ENCODE measurements at regions not wholly inside any gene's neighbourhood (a gene's known extent, or its start where the extent isn't known, plus 50 kb on each side); places are given as distances from the start of the nearest gene placed in this dataset.

DNA sequence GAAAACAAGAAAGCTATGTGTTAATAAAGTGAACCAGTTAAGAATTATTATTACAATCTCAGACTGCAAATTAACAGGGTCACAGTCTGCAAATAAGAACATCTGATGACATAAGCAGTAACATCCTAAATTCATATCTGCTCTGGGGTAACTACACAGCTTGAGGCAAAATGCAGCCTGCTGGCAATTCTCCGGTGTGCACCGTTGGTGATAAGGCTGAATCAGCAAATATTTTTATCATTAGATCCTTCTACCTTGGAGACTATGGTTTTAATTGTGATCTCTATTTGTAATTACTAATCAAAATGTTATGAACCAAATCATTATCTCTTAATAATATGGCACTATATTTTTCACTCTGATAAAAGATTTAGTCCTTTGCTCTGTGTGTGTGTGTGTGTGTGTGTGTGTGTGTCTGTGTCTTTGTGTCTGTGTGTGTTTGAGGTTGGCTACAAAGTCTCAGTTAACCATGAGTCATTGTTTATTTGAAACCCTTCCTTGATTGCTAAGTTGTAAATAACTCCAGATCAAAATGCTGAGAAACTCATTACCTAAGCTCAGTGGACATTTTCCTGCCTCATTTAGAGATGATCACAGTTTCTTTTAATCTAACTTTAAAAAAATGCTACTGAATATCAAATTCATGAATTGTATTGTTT, 442.6 kb downstream of the GXYLT1 start:
- no peaks in the 10 kb centered on the region for H3K4me1 Mint-ChIP-seq
- H3K27me3 Mint-ChIP-seq: no peaks in the 10 kb centered on the region
- no peak overlapping the region for H3K27ac Mint-ChIP-seq
- intact Hi-C loops (cut with micrococcal nuclease): no loop called here
- no peaks in the 10 kb centered on the region for H3K9me3 Mint-ChIP-seq
- TF ChIP-seq, protein P1, sequence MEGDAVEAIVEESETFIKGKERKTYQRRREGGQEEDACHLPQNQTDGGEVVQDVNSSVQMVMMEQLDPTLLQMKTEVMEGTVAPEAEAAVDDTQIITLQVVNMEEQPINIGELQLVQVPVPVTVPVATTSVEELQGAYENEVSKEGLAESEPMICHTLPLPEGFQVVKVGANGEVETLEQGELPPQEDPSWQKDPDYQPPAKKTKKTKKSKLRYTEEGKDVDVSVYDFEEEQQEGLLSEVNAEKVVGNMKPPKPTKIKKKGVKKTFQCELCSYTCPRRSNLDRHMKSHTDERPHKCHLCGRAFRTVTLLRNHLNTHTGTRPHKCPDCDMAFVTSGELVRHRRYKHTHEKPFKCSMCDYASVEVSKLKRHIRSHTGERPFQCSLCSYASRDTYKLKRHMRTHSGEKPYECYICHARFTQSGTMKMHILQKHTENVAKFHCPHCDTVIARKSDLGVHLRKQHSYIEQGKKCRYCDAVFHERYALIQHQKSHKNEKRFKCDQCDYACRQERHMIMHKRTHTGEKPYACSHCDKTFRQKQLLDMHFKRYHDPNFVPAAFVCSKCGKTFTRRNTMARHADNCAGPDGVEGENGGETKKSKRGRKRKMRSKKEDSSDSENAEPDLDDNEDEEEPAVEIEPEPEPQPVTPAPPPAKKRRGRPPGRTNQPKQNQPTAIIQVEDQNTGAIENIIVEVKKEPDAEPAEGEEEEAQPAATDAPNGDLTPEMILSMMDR (IDR thresholded peaks at IDR 0.05): no peak
- DNase-seq: no peak
- no peaks in the 10 kb centered on the region for H3K36me3 Mint-ChIP-seq (ENCODE audit: low read depth)
- ATAC-seq (ENCODE audit: low read depth): no peak
- ChIA-PET POLR2A (no interaction called here), CTCF (no interaction called here)
- H3K4me3 Mint-ChIP-seq: no peak overlapping the region

DNA sequence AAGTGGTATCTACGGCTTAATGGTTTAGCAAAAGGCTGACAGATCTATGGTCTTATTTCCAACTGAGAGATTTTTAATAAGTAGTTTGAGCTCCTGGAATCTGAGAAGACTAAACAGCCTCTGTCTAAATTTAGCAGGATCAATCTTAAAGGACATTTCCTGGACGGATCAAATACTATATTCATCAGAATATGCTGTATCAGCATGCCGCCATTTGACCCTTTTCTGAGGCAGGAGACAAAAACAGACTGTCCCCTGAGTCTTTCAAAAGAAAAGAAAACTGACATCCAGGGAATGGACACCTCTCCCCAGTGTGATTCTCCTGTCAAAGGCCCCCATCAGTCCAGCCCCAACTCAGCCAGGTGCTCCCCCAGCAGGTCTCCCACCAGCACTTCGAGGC, 443.7 kb downstream of the GXYLT1 start:
- Mint-ChIP-seq H3K9me3 (no peaks in the 10 kb centered on the region), H3K4me1 (no peaks in the 10 kb centered on the region), H3K4me3 (no peak overlapping the region), H3K36me3 (ENCODE audit: low read depth) (no peaks in the 10 kb centered on the region), H3K27ac (no peak overlapping the region), H3K27me3 (no peaks in the 10 kb centered on the region)
- ChIA-PET POLR2A (no interaction called here), CTCF (no interaction called here)
- TF ChIP-seq, protein P1 (IDR thresholded peaks at IDR 0.05): no peak
- no peak for DNase-seq
- ATAC-seq (ENCODE audit: low read depth): no peak
- intact Hi-C loops (cut with micrococcal nuclease): no loop called here

DNA sequence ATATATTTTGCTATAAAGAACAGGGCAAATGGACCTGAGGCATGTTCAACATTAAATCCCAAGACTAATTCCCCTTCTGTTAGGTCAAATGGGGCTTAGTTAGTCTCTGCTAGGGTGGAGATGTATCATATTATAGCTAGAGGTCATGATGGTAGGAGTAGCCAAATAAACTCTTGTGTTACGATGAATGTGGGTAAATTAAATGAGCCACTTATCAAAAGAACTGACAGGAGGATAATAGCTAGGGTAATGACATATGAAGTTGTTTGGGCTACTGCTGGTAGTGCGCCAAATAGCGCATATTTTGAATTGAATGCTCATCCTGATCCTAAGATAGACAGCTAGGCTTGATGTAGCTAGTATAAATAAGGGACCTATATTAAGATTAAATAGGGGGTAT, 445.0 kb downstream of the GXYLT1 start:
- Mint-ChIP-seq H3K4me3 (no peak overlapping the region), H3K27ac (no peak overlapping the region), H3K36me3 (ENCODE audit: low read depth) (no peaks in the 10 kb centered on the region), H3K4me1 (no peaks in the 10 kb centered on the region), H3K27me3 (no peaks in the 10 kb centered on the region), H3K9me3 (no peaks in the 10 kb centered on the region)
- DNase-seq (no peak), ATAC-seq (ENCODE audit: low read depth) (no peak)
- CTCF ChIA-PET: no interaction called here
- intact Hi-C loops (cut with micrococcal nuclease): no loop called here
- POLR2A ChIA-PET: no interaction called here
- TF ChIP-seq, protein P1 (IDR thresholded peaks at IDR 0.05): no peak

DNA sequence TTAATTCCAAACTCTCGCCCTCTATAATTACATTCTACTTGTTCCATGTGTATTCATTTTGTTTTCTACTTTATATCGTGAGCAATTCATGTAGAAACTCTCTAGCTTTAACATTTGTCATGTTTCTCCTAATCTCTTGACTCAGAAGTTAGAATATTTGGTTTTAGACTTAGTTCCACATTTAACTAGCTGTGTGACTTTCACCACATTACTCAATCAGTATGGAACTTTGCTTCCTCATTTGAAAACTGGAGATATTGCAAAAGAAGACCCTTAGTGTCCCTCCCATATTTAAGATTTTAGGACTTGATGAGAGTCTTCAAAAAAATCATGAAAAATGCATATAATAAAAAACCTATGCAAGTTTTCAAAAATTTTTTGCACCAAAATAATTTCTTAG, 447.5 kb downstream of the GXYLT1 start:
- no peak for ATAC-seq (ENCODE audit: low read depth)
- TF ChIP-seq, protein P1 (IDR thresholded peaks at IDR 0.05): no peak
- no peak for DNase-seq
- Mint-ChIP-seq H3K36me3 (ENCODE audit: low read depth) (no peaks in the 10 kb centered on the region), H3K4me1 (no peaks in the 10 kb centered on the region), H3K4me3 (no peak overlapping the region), H3K27me3 (no peaks in the 10 kb centered on the region), H3K9me3 (no peaks in the 10 kb centered on the region), H3K27ac (no peak overlapping the region)
- ChIA-PET POLR2A (no interaction called here), CTCF (no interaction called here)
- intact Hi-C loops (cut with micrococcal nuclease): no loop called here

DNA sequence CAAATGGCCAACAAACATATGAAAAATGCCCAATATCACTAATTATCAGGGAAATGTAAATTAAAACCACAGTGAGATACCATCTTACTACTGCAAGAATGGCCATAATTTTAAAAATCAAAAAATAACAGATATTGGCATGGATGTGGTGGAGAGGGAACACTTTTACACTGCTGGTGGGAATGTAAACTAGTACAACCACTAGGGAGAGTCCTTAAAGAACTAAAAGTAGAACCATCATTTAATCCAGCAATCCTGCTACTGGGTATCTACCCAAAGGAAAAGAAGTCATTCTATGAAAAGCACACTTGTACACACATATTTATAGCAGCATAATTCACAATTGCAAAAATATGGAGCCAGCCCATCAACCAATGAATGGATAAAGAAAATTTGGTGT, 459.7 kb downstream of the GXYLT1 start:
- CTCF ChIA-PET: no interaction called here
- H3K4me1 Mint-ChIP-seq: peaks cover 3% of the 10 kb centered on the region
- H3K27me3 Mint-ChIP-seq: no peaks in the 10 kb centered on the region
- H3K9me3 Mint-ChIP-seq: no peaks in the 10 kb centered on the region
- POLR2A ChIA-PET: no interaction called here
- intact Hi-C loops (cut with micrococcal nuclease): loop anchor here (2.0 kb wide), 1 partner anchor 648 kb away; no protein-coding TSS in a partner anchor
- no peak overlapping the region for H3K27ac Mint-ChIP-seq
- no peaks in the 10 kb centered on the region for H3K36me3 Mint-ChIP-seq (ENCODE audit: low read depth)
- no peak for DNase-seq
- TF ChIP-seq, protein P1 (IDR thresholded peaks at IDR 0.05): no peak
- ATAC-seq (ENCODE audit: low read depth): no peak
- no peak overlapping the region for H3K4me3 Mint-ChIP-seq

All from activated B cell treated with CpG ODN at 0.5 μM for 24 hours (primary cell).